ENCODE measurements at regions not wholly inside any gene's neighbourhood (a gene's known extent, or its start where the extent isn't known, plus 50 kb on each side); places are given as distances from the start of the nearest gene placed in this dataset.

GRCh38 chr7:32163896-32164295 is 93.7 kb upstream of the PDE1C start:
- Histone ChIP-seq H3K36me3 (ENCODE audit: control insufficient read depth in 2 of 2, insufficient read depth in 2 of 2, low read length in 2 of 2) (no peaks in the 10 kb centered on the region), H3K4me1 (ENCODE audit: control insufficient read depth, insufficient read depth, low read length) (peaks cover 4% of the 10 kb centered on the region), H3K27me3 (ENCODE audit: control insufficient read depth in 1 of 2, insufficient read depth in 2 of 2, low read length in 2 of 2) (no peaks in the 10 kb centered on the region), H3K9ac (ENCODE audit: low read length in 2 of 2) (no peak overlapping the region), H3K27ac (ENCODE audit: low read length) (no peak overlapping the region), H3K4me3 (ENCODE audit: low read length in 2 of 2) (no peak overlapping the region), H3K9me3 (ENCODE audit: control insufficient read depth in 2 of 2, low read length in 2 of 2) (no peaks in the 10 kb centered on the region)

- H3K36me3 ChIP-seq (ENCODE audit: control insufficient read depth in 2 of 2, insufficient read depth in 2 of 2, low read length in 2 of 2), result no peaks in the 10 kb centered on the region
- no peak overlapping the region for H3K4me3 ChIP-seq (ENCODE audit: low read length in 2 of 2)
- no peaks in the 10 kb centered on the region for H3K9me3 ChIP-seq (ENCODE audit: control insufficient read depth in 2 of 2, low read length in 2 of 2)
- no peak overlapping the region for H3K9ac ChIP-seq (ENCODE audit: low read length in 2 of 2)
- peaks cover 4% of the 10 kb centered on the region for H3K4me1 ChIP-seq (ENCODE audit: control insufficient read depth, insufficient read depth, low read length)
- H3K27me3 ChIP-seq (ENCODE audit: control insufficient read depth in 1 of 2, insufficient read depth in 2 of 2, low read length in 2 of 2), result no peaks in the 10 kb centered on the region
- no peak overlapping the region for H3K27ac ChIP-seq (ENCODE audit: low read length)
These were observed 93.1 kb upstream of the PDE1C start for GRCh38 chr7:32163141-32163806.

- Histone ChIP-seq H3K27ac (ENCODE audit: low read length) (no peak overlapping the region), H3K36me3 (ENCODE audit: control insufficient read depth in 2 of 2, insufficient read depth in 2 of 2, low read length in 2 of 2) (no peaks in the 10 kb centered on the region), H3K9ac (ENCODE audit: low read length in 2 of 2) (no peak overlapping the region), H3K27me3 (ENCODE audit: control insufficient read depth in 1 of 2, insufficient read depth in 2 of 2, low read length in 2 of 2) (no peaks in the 10 kb centered on the region), H3K4me1 (ENCODE audit: control insufficient read depth, insufficient read depth, low read length) (peaks cover 4% of the 10 kb centered on the region), H3K9me3 (ENCODE audit: control insufficient read depth in 2 of 2, low read length in 2 of 2) (no peaks in the 10 kb centered on the region), H3K4me3 (ENCODE audit: low read length in 2 of 2) (no peak overlapping the region)
These were observed 91.5 kb upstream of the PDE1C start for GRCh38 chr7:32161708-32162107.

- Histone ChIP-seq H3K27ac (ENCODE audit: low read length) (no peak overlapping the region), H3K4me1 (ENCODE audit: control insufficient read depth, insufficient read depth, low read length) (peaks cover 7% of the 10 kb centered on the region), H3K9me3 (ENCODE audit: control insufficient read depth in 2 of 2, low read length in 2 of 2) (no peaks in the 10 kb centered on the region), H3K27me3 (ENCODE audit: control insufficient read depth in 1 of 2, insufficient read depth in 2 of 2, low read length in 2 of 2) (no peaks in the 10 kb centered on the region), H3K4me3 (ENCODE audit: low read length in 2 of 2) (no peak overlapping the region), H3K9ac (ENCODE audit: low read length in 2 of 2) (no peak overlapping the region), H3K36me3 (ENCODE audit: control insufficient read depth in 2 of 2, insufficient read depth in 2 of 2, low read length in 2 of 2) (no peaks in the 10 kb centered on the region)
These were observed 88.8 kb upstream of the PDE1C start for GRCh38 chr7:32158751-32159745.

GRCh38 chr7:32158076-32158475 is 87.9 kb upstream of the PDE1C start:
- no peak overlapping the region for H3K27ac ChIP-seq (ENCODE audit: low read length)
- no peaks in the 10 kb centered on the region for H3K36me3 ChIP-seq (ENCODE audit: control insufficient read depth in 2 of 2, insufficient read depth in 2 of 2, low read length in 2 of 2)
- peaks cover 2% of the 10 kb centered on the region for H3K4me1 ChIP-seq (ENCODE audit: control insufficient read depth, insufficient read depth, low read length)
- H3K27me3 ChIP-seq (ENCODE audit: control insufficient read depth in 1 of 2, insufficient read depth in 2 of 2, low read length in 2 of 2), result no peaks in the 10 kb centered on the region
- no peak overlapping the region for H3K9ac ChIP-seq (ENCODE audit: low read length in 2 of 2)
- H3K4me3 ChIP-seq (ENCODE audit: low read length in 2 of 2), result no peak overlapping the region
- no peaks in the 10 kb centered on the region for H3K9me3 ChIP-seq (ENCODE audit: control insufficient read depth in 2 of 2, low read length in 2 of 2)

GRCh38 chr7:32155712-32156111 is 85.5 kb upstream of the PDE1C start:
- no peak overlapping the region for H3K27ac ChIP-seq (ENCODE audit: low read length)
- H3K4me3 ChIP-seq (ENCODE audit: low read length in 2 of 2), result no peak overlapping the region
- H3K4me1 ChIP-seq (ENCODE audit: control insufficient read depth, insufficient read depth, low read length), result peaks cover 2% of the 10 kb centered on the region
- no peaks in the 10 kb centered on the region for H3K36me3 ChIP-seq (ENCODE audit: control insufficient read depth in 2 of 2, insufficient read depth in 2 of 2, low read length in 2 of 2)
- no peaks in the 10 kb centered on the region for H3K9me3 ChIP-seq (ENCODE audit: control insufficient read depth in 2 of 2, low read length in 2 of 2)
- H3K9ac ChIP-seq (ENCODE audit: low read length in 2 of 2), result no peak overlapping the region
- H3K27me3 ChIP-seq (ENCODE audit: control insufficient read depth in 1 of 2, insufficient read depth in 2 of 2, low read length in 2 of 2), result no peaks in the 10 kb centered on the region

GRCh38 chr7:32154797-32155196 is 84.6 kb upstream of the PDE1C start:
- H3K9me3 ChIP-seq (ENCODE audit: control insufficient read depth in 2 of 2, low read length in 2 of 2), result no peaks in the 10 kb centered on the region
- H3K36me3 ChIP-seq (ENCODE audit: control insufficient read depth in 2 of 2, insufficient read depth in 2 of 2, low read length in 2 of 2), result no peaks in the 10 kb centered on the region
- no peak overlapping the region for H3K4me3 ChIP-seq (ENCODE audit: low read length in 2 of 2)
- no peak overlapping the region for H3K9ac ChIP-seq (ENCODE audit: low read length in 2 of 2)
- peaks cover 2% of the 10 kb centered on the region for H3K4me1 ChIP-seq (ENCODE audit: control insufficient read depth, insufficient read depth, low read length)
- H3K27ac ChIP-seq (ENCODE audit: low read length), result no peak overlapping the region
- no peaks in the 10 kb centered on the region for H3K27me3 ChIP-seq (ENCODE audit: control insufficient read depth in 1 of 2, insufficient read depth in 2 of 2, low read length in 2 of 2)

GRCh38 chr7:32153006-32153405 is 82.8 kb upstream of the PDE1C start:
- no peak overlapping the region for H3K4me3 ChIP-seq (ENCODE audit: low read length in 2 of 2)
- H3K27me3 ChIP-seq (ENCODE audit: control insufficient read depth in 1 of 2, insufficient read depth in 2 of 2, low read length in 2 of 2), result no peaks in the 10 kb centered on the region
- peaks cover 2% of the 10 kb centered on the region for H3K4me1 ChIP-seq (ENCODE audit: control insufficient read depth, insufficient read depth, low read length)
- no peak overlapping the region for H3K27ac ChIP-seq (ENCODE audit: low read length)
- H3K9ac ChIP-seq (ENCODE audit: low read length in 2 of 2), result no peak overlapping the region
- H3K9me3 ChIP-seq (ENCODE audit: control insufficient read depth in 2 of 2, low read length in 2 of 2), result no peaks in the 10 kb centered on the region
- no peaks in the 10 kb centered on the region for H3K36me3 ChIP-seq (ENCODE audit: control insufficient read depth in 2 of 2, insufficient read depth in 2 of 2, low read length in 2 of 2)

GRCh38 chr7:32152576-32152975 is 82.4 kb upstream of the PDE1C start:
- Histone ChIP-seq H3K4me1 (ENCODE audit: control insufficient read depth, insufficient read depth, low read length) (peaks cover 2% of the 10 kb centered on the region), H3K36me3 (ENCODE audit: control insufficient read depth in 2 of 2, insufficient read depth in 2 of 2, low read length in 2 of 2) (no peaks in the 10 kb centered on the region), H3K9ac (ENCODE audit: low read length in 2 of 2) (no peak overlapping the region), H3K27ac (ENCODE audit: low read length) (no peak overlapping the region), H3K9me3 (ENCODE audit: control insufficient read depth in 2 of 2, low read length in 2 of 2) (no peaks in the 10 kb centered on the region), H3K4me3 (ENCODE audit: low read length in 2 of 2) (no peak overlapping the region), H3K27me3 (ENCODE audit: control insufficient read depth in 1 of 2, insufficient read depth in 2 of 2, low read length in 2 of 2) (no peaks in the 10 kb centered on the region)

- Histone ChIP-seq H3K9ac (ENCODE audit: low read length in 2 of 2) (no peak overlapping the region), H3K27me3 (ENCODE audit: control insufficient read depth in 1 of 2, insufficient read depth in 2 of 2, low read length in 2 of 2) (no peaks in the 10 kb centered on the region), H3K9me3 (ENCODE audit: control insufficient read depth in 2 of 2, low read length in 2 of 2) (peaks cover 0 to 6% of the 10 kb centered on the region in 2 donors), H3K4me1 (ENCODE audit: control insufficient read depth, insufficient read depth, low read length) (peaks cover 2% of the 10 kb centered on the region), H3K4me3 (ENCODE audit: low read length in 2 of 2) (no peak overlapping the region), H3K36me3 (ENCODE audit: control insufficient read depth in 2 of 2, insufficient read depth in 2 of 2, low read length in 2 of 2) (no peaks in the 10 kb centered on the region), H3K27ac (ENCODE audit: low read length) (no peak overlapping the region)
These were observed 80.4 kb upstream of the PDE1C start for GRCh38 chr7:32150589-32150988.

GRCh38 chr7:32150039-32150438 is 79.8 kb upstream of the PDE1C start:
- H3K9me3 ChIP-seq (ENCODE audit: control insufficient read depth in 2 of 2, low read length in 2 of 2), result peaks cover 0 to 6% of the 10 kb centered on the region in 2 donors
- no peak overlapping the region for H3K27ac ChIP-seq (ENCODE audit: low read length)
- H3K36me3 ChIP-seq (ENCODE audit: control insufficient read depth in 2 of 2, insufficient read depth in 2 of 2, low read length in 2 of 2), result no peaks in the 10 kb centered on the region
- no peak overlapping the region for H3K4me3 ChIP-seq (ENCODE audit: low read length in 2 of 2)
- H3K9ac ChIP-seq (ENCODE audit: low read length in 2 of 2), result no peak overlapping the region
- H3K4me1 ChIP-seq (ENCODE audit: control insufficient read depth, insufficient read depth, low read length), result peaks cover 2% of the 10 kb centered on the region
- no peaks in the 10 kb centered on the region for H3K27me3 ChIP-seq (ENCODE audit: control insufficient read depth in 1 of 2, insufficient read depth in 2 of 2, low read length in 2 of 2)
